GM19455 (cell line): ENCODE measurements at regions not wholly inside any gene's neighbourhood (a gene's known extent, or its start where the extent isn't known, plus 50 kb on each side); places are given as distances from the start of the nearest gene placed in this dataset.

Source experiments
- ATAC-seq: cut with Tn5 transposase; IDR thresholded peaks from one replicate; pipeline ENCODE4 v1.9.1; 2021; ENCODE audit not compliant: unreplicated experiment

GRCh38 chr21:27817902-27818623 is 851.2 kb upstream of the ADAMTS5 start:
- no peak for ATAC-seq

- no peak for ATAC-seq
Measured at GRCh38 chr21:27817074-27817473, 850.2 kb upstream of the ADAMTS5 start.

GRCh38 chr21:27816301-27816700 is 849.4 kb upstream of the ADAMTS5 start:
- ATAC-seq: no peak

- no peak for ATAC-seq
Measured at GRCh38 chr21:27814226-27814625, 847.3 kb upstream of the ADAMTS5 start.

GRCh38 chr21:27813750-27814149 is 846.9 kb upstream of the ADAMTS5 start:
- ATAC-seq: no peak

GRCh38 chr21:27813344-27813743 is 846.5 kb upstream of the ADAMTS5 start:
- no peak for ATAC-seq

GRCh38 chr21:27812279-27812678 is 845.4 kb upstream of the ADAMTS5 start:
- no peak for ATAC-seq

- ATAC-seq: no peak
Measured at GRCh38 chr21:27808923-27809322, 842.0 kb upstream of the ADAMTS5 start.

GRCh38 chr21:27807596-27807995 is 840.7 kb upstream of the ADAMTS5 start:
- ATAC-seq: no peak

- ATAC-seq: no peak
Measured at GRCh38 chr21:27806281-27806680, 839.4 kb upstream of the ADAMTS5 start.

GRCh38 chr21:27805696-27806095 is 838.8 kb upstream of the ADAMTS5 start:
- no peak for ATAC-seq

- no peak for ATAC-seq
Measured at GRCh38 chr21:27804515-27804914, 837.6 kb upstream of the ADAMTS5 start.

GRCh38 chr21:27803571-27803970 is 836.7 kb upstream of the ADAMTS5 start:
- no peak for ATAC-seq

- no peak for ATAC-seq
Measured at GRCh38 chr21:27802816-27803475, 836.1 kb upstream of the ADAMTS5 start.

GRCh38 chr21:27799861-27800260 is 833.0 kb upstream of the ADAMTS5 start:
- ATAC-seq: no peak

GRCh38 chr21:27796106-27796505 is 829.2 kb upstream of the ADAMTS5 start:
- no peak for ATAC-seq

- ATAC-seq: no peak
Measured at GRCh38 chr21:27795418-27795817, 828.5 kb upstream of the ADAMTS5 start.

GRCh38 chr21:27793901-27794300 is 827.0 kb upstream of the ADAMTS5 start:
- no peak for ATAC-seq

- no peak for ATAC-seq
Measured at GRCh38 chr21:27787046-27787445, 820.2 kb upstream of the ADAMTS5 start.

GRCh38 chr21:27779606-27780005 is 812.7 kb upstream of the ADAMTS5 start:
- no peak for ATAC-seq

GRCh38 chr21:27776925-27777553 is 810.2 kb upstream of the ADAMTS5 start:
- no peak for ATAC-seq

GRCh38 chr21:27772816-27773215 is 805.9 kb upstream of the ADAMTS5 start:
- no peak for ATAC-seq
